GM19463 (cell line): ENCODE measurements at regions not wholly inside any gene's neighbourhood (a gene's known extent, or its start where the extent isn't known, plus 50 kb on each side); places are given as distances from the start of the nearest gene placed in this dataset.

Experiments used
- ATAC-seq: cut with Tn5 transposase; IDR thresholded peaks from one replicate; pipeline ENCODE4 v1.9.1; 2021; ENCODE audit warnings: mild to moderate bottlenecking, moderate library complexity; ENCODE audit not compliant: unreplicated experiment

DNA sequence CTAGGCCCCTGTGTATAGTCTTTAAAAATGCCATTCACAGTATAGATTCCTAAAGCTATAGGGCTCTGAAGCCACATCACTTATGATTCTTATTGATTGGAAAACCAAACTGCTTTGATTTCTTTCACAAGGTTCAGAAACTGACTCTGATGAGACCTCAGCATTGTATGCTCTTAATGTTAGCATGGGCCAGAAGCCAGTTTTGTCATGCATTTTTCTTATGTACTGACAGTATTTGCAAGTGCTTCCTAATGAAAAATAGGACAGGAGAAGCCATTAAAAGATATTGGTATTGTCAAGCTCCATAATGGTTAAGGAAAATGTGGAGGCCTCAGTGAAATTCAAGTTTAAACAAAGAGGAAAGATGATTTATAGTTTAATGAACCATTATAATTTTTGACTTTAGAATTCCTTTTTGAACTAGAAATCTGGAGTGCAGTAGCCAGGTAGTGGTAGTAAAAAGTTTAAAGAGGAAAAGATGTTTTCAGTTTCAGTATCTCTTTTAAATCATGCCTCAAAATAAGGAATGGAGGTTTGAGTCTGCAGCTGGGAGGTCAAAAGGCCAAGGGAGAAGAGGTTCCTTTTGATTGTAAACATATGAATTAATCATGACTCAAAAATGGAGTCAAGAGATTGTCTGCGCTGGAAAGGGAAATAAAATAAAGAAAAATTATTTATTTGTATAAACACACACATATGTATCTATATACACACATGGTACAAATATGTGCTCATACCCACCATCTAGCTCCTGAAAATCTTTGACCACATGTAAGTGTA lies 388.1 kb upstream of the PRICKLE1 start:
- ATAC-seq = no peak

DNA sequence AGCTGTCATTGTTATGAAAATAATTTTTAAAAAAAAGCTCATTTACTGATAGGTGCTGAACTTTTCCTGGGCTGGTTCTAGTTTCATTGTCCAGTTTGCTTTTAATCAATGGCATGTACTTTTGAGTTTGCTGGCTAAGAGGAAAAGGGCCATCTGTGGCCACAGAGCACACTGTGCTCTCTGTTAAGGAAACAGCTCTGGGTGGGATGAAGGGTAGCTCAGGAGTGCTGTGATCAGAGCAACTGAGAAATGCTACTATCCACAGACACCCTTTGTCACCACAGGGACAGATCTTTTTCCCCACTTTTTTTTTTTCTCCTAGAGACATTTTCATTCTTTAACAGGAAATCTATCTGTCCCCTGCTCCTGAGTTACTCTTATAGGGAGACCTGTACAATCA lies 387.1 kb upstream of the PRICKLE1 start:
- no peak for ATAC-seq

DNA sequence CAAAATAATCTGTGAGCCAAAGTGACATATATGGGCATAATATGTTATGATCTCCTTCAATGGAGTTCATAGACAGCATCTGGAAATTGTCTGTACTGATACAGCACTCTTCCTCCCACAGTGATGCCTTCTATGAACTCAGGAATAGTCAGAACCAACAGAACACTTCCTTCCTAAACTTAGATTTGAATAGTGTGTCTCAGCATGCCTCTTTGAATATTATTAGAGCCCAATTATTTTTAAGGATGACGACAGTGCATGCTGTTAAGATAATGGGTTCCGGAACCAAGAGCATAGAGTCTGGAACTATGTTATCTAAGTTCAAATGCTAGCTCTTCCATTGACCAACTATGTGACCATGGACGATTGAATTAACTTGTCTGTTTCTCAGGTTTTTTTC lies 386.6 kb upstream of the PRICKLE1 start:
- ATAC-seq = no peak

GRCh38 chr12:42969355-42969754 lies 379.8 kb upstream of the PRICKLE1 start:
- ATAC-seq = no peak

DNA sequence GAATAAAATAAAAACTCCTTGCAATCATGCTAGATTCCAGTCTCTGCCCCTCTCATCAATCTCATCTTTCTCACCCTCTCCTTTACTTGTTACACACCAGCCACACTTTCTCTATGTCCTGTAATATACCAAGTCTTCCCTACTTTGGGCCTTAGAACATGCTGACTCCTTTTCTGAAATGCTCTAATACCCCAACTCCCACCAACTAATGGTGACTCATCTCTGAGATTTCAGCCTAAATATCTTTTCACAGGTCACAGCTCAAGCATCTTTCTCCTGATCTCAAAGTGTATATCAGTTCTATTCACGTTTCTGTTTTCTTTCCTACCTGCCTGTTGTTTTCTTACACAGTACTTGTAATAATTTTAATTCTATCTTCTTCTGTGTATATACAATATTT lies 378.9 kb upstream of the PRICKLE1 start:
- no peak for ATAC-seq

DNA sequence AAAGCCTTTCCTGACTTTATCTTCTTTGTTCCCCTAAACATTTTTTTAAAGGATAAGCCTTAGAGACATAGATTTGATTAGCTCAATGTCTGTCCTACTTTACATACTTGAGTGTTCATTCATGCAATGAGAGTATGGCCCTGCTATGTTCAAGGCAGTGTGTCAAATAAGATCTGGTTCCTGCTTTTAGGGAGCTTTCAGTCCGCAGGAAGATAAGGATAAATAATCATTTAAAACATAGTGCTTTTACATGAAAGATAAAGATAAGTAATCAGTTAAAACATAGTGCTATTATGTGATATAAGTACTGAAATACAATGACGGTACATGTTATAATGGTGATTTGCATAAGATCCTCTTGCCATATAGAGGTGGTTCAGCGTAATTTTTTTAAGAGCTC lies 378.3 kb upstream of the PRICKLE1 start:
- ATAC-seq = no peak

- no peak for ATAC-seq
These were observed 374.4 kb upstream of the PRICKLE1 start for GRCh38 chr12:42963988-42964387.

GRCh38 chr12:42962384-42962783 lies 372.8 kb upstream of the PRICKLE1 start:
- no peak for ATAC-seq

- ATAC-seq = no peak
These were observed 371.8 kb upstream of the PRICKLE1 start for GRCh38 chr12:42961395-42961794.

DNA sequence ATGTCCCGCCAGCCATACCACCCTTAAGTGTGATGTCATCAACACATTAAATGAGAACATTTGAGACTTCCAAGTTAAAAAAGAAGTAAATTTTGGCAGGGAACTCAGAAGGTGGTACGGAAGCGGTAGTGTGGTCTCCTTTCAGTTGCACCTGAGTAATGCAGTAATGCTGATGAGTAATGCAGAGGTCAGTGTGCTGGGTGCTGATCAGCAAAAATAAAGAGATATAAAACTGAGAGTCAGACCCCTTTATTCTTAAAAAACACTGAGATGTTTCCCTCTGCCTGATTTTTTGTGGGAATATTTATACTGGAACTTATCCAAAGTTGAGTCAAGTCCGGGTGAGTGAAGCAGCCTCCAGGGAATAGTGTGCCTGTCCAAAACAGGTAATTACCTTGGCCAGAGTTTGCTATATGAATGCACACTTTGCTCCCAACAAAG lies 370.6 kb upstream of the PRICKLE1 start:
- no peak for ATAC-seq

DNA sequence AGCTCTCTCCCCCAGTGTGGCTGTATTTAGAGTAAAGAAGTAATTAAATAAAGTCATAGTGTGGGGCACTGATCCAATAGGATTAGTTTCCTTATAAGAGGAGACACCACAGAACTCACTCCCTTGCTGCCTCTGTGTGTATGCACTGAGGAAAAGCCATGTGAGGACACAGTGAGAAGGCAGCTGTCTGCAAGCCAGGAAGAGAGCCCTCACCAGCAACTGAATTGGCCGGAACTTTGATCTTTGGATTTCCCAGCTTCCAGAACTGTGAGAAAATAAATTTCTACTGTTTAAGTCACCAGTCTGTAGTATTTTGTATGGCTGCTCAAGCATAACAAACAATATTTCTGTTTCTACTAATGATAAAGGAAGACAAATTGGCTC lies 368.7 kb upstream of the PRICKLE1 start:
- ATAC-seq = no peak

DNA sequence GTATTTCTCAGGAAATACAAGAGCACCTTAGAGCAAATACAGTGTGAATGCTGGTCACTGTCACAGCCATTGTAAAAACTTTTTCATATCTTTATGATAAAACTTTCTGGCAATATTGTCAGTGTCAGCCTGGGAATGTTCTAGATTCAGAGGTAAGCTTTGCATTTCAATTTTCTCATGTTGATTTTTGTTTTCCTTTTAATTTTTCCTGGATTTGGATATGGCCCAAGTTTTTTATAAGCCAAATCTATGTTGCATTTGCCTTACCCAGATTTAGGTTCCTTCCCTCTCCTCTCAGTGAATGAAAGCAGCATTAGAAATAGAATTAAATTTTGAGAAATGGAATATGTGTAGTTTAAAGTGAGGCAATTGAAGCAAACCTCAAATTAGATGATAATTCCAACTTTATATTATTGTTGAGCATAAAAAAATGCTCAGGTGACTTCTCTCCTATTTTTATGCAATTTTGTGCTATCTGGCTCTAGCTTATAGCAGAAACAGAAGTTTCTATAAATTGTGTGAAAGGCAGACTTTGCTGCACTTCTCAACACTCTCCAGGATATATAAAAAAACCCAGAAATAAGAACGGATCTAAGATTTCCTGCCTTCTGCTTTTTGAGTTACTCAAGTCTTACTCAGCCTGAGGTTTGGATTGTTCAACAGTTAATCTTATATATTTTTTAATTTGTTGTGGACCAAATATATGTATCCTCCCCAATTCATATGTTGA lies 368.2 kb upstream of the PRICKLE1 start:
- ATAC-seq = no peak

- ATAC-seq = no peak
These were observed 367.6 kb upstream of the PRICKLE1 start for GRCh38 chr12:42957136-42957535.

DNA sequence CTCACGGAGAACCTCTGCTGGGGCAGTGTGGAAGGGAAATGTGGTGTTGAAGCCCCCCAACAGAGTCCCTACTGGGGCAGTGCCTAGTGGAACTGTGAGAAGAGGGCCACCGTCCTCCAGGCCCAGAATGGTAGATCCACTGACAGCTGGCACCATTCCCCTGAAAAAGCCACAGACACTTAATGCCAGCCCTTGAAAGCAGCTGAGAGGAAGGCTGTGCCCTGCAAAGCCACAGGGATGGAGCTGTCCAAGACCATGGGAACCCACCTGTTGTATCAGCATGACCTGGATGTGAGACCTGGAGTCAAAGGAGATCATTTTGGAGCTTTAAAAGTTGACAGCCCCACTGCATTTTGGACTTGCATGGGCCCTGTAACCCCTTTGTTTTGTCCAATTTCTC lies 363.5 kb upstream of the PRICKLE1 start:
- ATAC-seq = no peak

DNA sequence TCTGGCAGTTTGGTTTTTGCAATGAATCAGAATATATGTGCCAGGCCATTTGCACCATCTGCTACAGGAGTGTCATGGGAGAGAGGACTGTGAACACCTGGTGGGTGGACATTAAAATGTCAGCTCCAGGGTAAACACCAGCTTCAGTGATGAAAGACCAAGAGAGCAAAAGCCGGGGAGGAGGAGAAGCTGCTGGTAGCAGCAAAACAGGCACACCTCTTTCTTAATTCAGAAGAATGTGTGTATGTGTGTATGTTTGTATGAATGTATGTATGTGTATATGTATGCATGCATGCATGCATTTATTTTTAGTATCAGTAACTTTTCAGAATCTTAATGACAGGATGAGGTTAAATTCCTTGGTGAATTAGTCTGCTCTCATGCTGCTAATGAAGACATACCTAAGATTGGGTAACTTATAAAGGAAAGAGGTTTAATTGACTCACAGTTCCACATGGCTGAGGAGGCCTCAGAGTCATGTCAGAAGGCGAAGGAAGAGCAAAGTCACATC lies 357.4 kb upstream of the PRICKLE1 start:
- no peak for ATAC-seq

DNA sequence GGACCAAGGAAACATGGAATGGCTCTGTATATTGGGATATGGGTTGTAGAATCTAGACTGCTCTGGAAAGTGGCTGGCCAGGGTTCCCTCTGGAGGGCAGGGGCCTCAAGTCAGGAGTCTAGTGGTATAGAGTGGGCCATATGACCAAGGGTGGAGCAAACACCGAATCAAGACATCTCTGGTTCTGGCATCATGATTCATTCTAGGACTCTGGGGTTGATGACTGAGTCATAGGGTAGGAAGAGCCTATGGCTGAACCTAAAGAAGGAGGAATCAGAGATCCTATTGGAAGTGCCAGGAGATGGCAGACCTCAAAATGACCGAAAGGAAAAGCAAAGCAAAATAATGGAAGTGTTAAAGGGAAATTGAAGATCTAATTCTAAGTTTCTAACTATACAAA lies 356.4 kb upstream of the PRICKLE1 start:
- ATAC-seq = no peak

GRCh38 chr12:42944516-42944915 lies 355.0 kb upstream of the PRICKLE1 start:
- ATAC-seq = no peak

DNA sequence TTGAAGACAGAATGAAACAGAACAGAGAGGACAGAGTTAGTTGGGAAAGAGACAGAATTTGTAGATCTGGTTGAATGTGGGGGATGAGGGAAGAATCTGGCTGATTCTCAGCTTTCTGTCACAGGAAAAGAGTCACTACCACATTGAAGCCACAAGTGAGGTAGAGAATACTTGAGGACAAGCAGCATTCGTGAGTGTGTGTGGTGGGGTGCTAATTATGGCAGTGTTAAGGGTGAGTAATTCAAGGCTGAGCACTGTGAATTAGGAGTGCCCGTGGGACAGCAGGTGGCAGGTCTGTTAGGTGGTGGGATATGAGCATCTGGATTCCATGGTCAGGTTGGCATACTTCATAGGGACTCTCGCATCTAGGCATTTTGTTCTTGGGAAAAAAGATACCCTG lies 347.4 kb upstream of the PRICKLE1 start:
- ATAC-seq = no peak

- no peak for ATAC-seq
These were observed 346.7 kb upstream of the PRICKLE1 start for GRCh38 chr12:42936260-42936659.

- ATAC-seq = no peak
These were observed 346.2 kb upstream of the PRICKLE1 start for GRCh38 chr12:42935756-42936155.

GRCh38 chr12:42935090-42935489 lies 345.5 kb upstream of the PRICKLE1 start:
- ATAC-seq = no peak

DNA sequence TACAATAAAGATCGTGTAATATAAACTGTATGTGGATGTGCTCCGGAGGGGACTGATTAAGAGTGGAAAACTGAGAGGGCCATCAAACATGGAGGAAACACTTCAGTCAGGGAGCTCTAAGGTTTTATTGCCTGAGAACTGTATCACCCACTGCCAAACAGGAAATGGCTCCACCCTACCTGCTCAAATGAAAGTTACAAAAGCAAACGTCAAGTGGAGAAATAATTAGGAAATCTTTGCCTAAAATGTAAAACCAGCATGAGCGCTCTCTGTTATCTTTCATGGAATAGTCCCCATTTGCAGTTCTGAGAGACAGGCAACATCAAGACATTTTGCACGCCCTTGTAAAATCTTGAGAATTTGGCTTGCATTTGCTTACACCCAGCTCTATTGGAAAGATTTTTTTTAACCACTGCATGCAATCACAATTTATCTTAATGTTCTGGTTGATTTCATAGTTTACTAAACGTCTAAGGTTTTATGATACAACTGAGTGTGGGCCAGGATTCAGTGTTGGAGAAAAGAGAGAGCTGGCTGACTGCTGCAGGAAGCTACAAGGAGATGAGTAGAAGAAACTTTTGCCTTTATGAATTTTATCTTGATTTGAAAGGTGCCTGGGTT lies 344.0 kb upstream of the PRICKLE1 start:
- ATAC-seq = no peak
